SK-N-SH treated with all-trans-retinoic acid at 6 μM for 48 hours (cell line): ENCODE measurements at regions not wholly inside any gene's neighbourhood (a gene's known extent, or its start where the extent isn't known, plus 50 kb on each side); places are given as distances from the start of the nearest gene placed in this dataset.

Source experiments
- ARNTL ChIP-seq: fragments of 450-650 bp; formaldehyde crosslinking; IDR thresholded peaks from 2 replicates; pipeline ENCODE4 v1.5.0; 2020; ENCODE audit warnings: low read depth, mild to moderate bottlenecking, moderate library complexity, borderline replicate concordance
- GLIS3 ChIP-seq: fragments of 250-450 bp; sonication (Bioruptor Pico); IDR thresholded peaks from 2 replicates; pipeline ENCODE4 v1.5.0; 2020; ENCODE audit warnings: mild to moderate bottlenecking, moderate library complexity
- ISL1 ChIP-seq: fragments of 250-450 bp; sonication (Bioruptor Pico); IDR thresholded peaks from 2 replicates; pipeline ENCODE4 v2.1.2; 2022; ENCODE audit warnings: mild to moderate bottlenecking, moderate library complexity
- RARB ChIP-seq: fragments of 250-450 bp; sonication (Bioruptor Pico); IDR thresholded peaks from 2 replicates; pipeline ENCODE4 v1.8.0; 2021; ENCODE audit warnings: mild to moderate bottlenecking, moderate library complexity
- SNAI2 ChIP-seq: fragments of 250-450 bp; sonication (Bioruptor Pico); IDR thresholded peaks from 2 replicates; pipeline ENCODE4 v1.5.0; 2020; ENCODE audit warnings: mild to moderate bottlenecking, moderate library complexity
- TCF4 ChIP-seq: fragments of 250-450 bp; sonication (Bioruptor Pico); IDR thresholded peaks from 2 replicates; pipeline ENCODE4 v1.8.0; 2021; ENCODE audit warnings: mild to moderate bottlenecking, moderate library complexity, borderline replicate concordance
- TOX ChIP-seq: fragments of 250-450 bp; sonication (Bioruptor Pico); IDR thresholded peaks from 2 replicates; pipeline ENCODE4 v1.8.0; 2021; ENCODE audit warnings: mild to moderate bottlenecking, moderate library complexity, borderline replicate concordance
- ZC3H10 ChIP-seq: fragments of 250-450 bp; sonication (Bioruptor Pico); IDR thresholded peaks from 2 replicates; pipeline ENCODE4 v1.5.1; 2021; ENCODE audit warnings: mild to moderate bottlenecking, moderate library complexity
- ZFP3 ChIP-seq: fragments of 250-450 bp; sonication (Bioruptor Pico); IDR thresholded peaks from 2 replicates; pipeline ENCODE4 v1.5.0; 2020; ENCODE audit warnings: mild to moderate bottlenecking, moderate library complexity
- ZFP30 ChIP-seq: fragments of 450-650 bp; formaldehyde crosslinking; IDR thresholded peaks from 2 replicates; pipeline ENCODE4 v1.5.0; 2022; ENCODE audit warnings: mild to moderate bottlenecking, moderate library complexity
- ZNF8 ChIP-seq: fragments of 450-650 bp; formaldehyde crosslinking; IDR thresholded peaks from 2 replicates; pipeline ENCODE4 v1.5.0; 2020; ENCODE audit warnings: mild to moderate bottlenecking, moderate library complexity
- TF ChIP-seq, protein P1 (sequence below): fragments of 250-450 bp; sonication (Bioruptor Pico); IDR thresholded peaks from 2 replicates; pipeline ENCODE4 v1.8.0; 2020; ENCODE audit warnings: mild to moderate bottlenecking, moderate library complexity, borderline replicate concordance

DNA sequence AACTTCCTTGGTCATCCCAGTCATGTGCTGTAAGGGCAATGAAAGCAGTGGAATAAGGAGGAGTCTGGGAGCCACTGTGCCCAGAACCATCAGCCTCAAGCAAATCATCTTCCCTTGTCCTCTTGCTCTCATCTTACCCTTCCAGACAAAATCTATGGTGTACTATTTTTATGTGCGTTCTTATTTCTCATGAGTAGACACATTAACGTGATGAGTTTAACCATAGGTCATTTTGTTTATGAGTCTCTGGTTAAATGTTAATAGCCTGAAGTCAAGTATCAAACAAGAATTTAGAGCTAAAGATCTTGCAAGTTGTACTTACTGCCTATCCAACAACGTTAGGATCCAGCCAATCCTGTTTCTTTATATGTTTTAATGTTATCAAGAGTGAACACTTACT, 495.3 kb downstream of the SPRY1 start:
- TF ChIP-seq ZFP30 (CRISPR knock-in tag): no peak
- TF ChIP-seq TOX (CRISPR knock-in tag): no peak
- no peak for TF ChIP-seq GLIS3 (CRISPR knock-in tag)
- TF ChIP-seq ZC3H10 (CRISPR knock-in tag): no peak
- TF ChIP-seq ARNTL (CRISPR knock-in tag): no peak
- TF ChIP-seq ISL1 (CRISPR knock-in tag): no peak
- TF ChIP-seq SNAI2 (CRISPR knock-in tag): no peak
- no peak for TF ChIP-seq RARB (CRISPR knock-in tag)
- no peak for TF ChIP-seq TCF4
- TF ChIP-seq, protein P1, sequence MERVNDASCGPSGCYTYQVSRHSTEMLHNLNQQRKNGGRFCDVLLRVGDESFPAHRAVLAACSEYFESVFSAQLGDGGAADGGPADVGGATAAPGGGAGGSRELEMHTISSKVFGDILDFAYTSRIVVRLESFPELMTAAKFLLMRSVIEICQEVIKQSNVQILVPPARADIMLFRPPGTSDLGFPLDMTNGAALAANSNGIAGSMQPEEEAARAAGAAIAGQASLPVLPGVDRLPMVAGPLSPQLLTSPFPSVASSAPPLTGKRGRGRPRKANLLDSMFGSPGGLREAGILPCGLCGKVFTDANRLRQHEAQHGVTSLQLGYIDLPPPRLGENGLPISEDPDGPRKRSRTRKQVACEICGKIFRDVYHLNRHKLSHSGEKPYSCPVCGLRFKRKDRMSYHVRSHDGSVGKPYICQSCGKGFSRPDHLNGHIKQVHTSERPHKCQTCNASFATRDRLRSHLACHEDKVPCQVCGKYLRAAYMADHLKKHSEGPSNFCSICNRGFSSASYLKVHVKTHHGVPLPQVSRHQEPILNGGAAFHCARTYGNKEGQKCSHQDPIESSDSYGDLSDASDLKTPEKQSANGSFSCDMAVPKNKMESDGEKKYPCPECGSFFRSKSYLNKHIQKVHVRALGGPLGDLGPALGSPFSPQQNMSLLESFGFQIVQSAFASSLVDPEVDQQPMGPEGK (CRISPR knock-in tag): no peak
- no peak for TF ChIP-seq ZFP3 (CRISPR knock-in tag)
- TF ChIP-seq ZNF8 (CRISPR knock-in tag): no peak
